A673 (cell line): ENCODE measurements at regions not wholly inside any gene's neighbourhood (a gene's known extent, or its start where the extent isn't known, plus 50 kb on each side); places are given as distances from the start of the nearest gene placed in this dataset.

Source experiments
- BruUV-seq: library from RNA; stranded (reverse); fragments of 400-500 nt; replicated peaks from 2 replicates; lab custom pipeline; 2021; lab: Mats Ljungman, UMichigan
- CTCF ChIA-PET: fragments of 300-600 bp; sonication (Branson Sonifier 250); formaldehyde crosslinking; loops from one replicate; lab custom pipeline; 2022; ENCODE audit warnings: antibody characterized with exemption; lab: Charles Lee
- POLR2A ChIA-PET: fragments of 300-600 bp; sonication (Branson Sonifier 250); formaldehyde crosslinking; loops from one replicate; lab custom pipeline; 2022; ENCODE audit warnings: antibody characterized with exemption; ENCODE audit not compliant: low non-redundant PET; lab: Charles Lee
- DNase-seq: peaks from one replicate; pipeline ENCODE4 v3.0.0-alpha.2; 2015; ENCODE audit warnings: low spot score
- H3K27ac ChIP-seq: fragments of 200-600 bp; sonication (generic); 2 replicates; pipeline ENCODE4 v1.5.1; 2016; ENCODE audit warnings: mixed run types, low read depth, mild to moderate bottlenecking, mixed read lengths, antibody characterized with exemption, low read length; ENCODE audit not compliant: poor library complexity, severe bottlenecking
- H3K27me3 ChIP-seq: fragments of 200-600 bp; sonication (generic); replicated peaks from 2 replicates; pipeline ENCODE4 v1.6.1; 2017; ENCODE audit warnings: mixed run types, low read depth, mild to moderate bottlenecking, mixed read lengths, antibody characterized with exemption, low read length; ENCODE audit not compliant: insufficient read depth, poor library complexity
- H3K36me3 ChIP-seq: fragments of 200-600 bp; sonication (generic); 2 replicates; pipeline ENCODE4 v1.6.1; 2016; ENCODE audit warnings: mixed run types, mild to moderate bottlenecking, mixed read lengths, antibody characterized with exemption, low read length; ENCODE audit not compliant: insufficient read depth, poor library complexity, severe bottlenecking
- H3K4me1 ChIP-seq: fragments of 200-600 bp; sonication (generic); 2 replicates; pipeline ENCODE4 v1.6.1; 2017; ENCODE audit warnings: mixed run types, mild to moderate bottlenecking, mixed read lengths, antibody characterized with exemption, low read length; ENCODE audit not compliant: insufficient read depth, poor library complexity, severe bottlenecking
- H3K4me3 ChIP-seq: fragments of 200-600 bp; sonication (generic); 2 replicates; pipeline ENCODE4 v1.5.1; 2016; ENCODE audit warnings: low read depth, mixed run types, mild to moderate bottlenecking, mixed read lengths, low read length; ENCODE audit not compliant: poor library complexity, severe bottlenecking
- H3K9me3 ChIP-seq: fragments of 200-600 bp; sonication (generic); 2 replicates; pipeline ENCODE4 v1.6.1; 2016; ENCODE audit warnings: mixed run types, low read depth, mild to moderate bottlenecking, mixed read lengths, antibody characterized with exemption, low read length; ENCODE audit not compliant: poor library complexity, severe bottlenecking
- EZH2 ChIP-seq: fragments of 200-600 bp; sonication (generic); IDR thresholded peaks from 2 replicates; pipeline ENCODE4 v1.6.1; 2017; ENCODE audit warnings: borderline replicate concordance, low read depth, mild to moderate bottlenecking, mixed read lengths, antibody characterized with exemption, low read length; ENCODE audit not compliant: poor library complexity, severe bottlenecking
- intact Hi-C: fragments of 100-400 bp; cut with micrococcal nuclease; formaldehyde crosslinking; loops from one replicate; pipeline ENCODE4 v1.10.0; 2022; ENCODE audit not compliant: unreplicated experiment
- TF ChIP-seq, protein P1 (sequence below): fragments of 300-800, 200-600 bp; sonication (generic); conservative IDR thresholded peaks from 2 replicates; pipeline ENCODE4 v1.5.1; 2017; ENCODE audit warnings: low read depth, mild to moderate bottlenecking, antibody characterized with exemption, low read length, moderate library complexity, mixed read lengths

DNA sequence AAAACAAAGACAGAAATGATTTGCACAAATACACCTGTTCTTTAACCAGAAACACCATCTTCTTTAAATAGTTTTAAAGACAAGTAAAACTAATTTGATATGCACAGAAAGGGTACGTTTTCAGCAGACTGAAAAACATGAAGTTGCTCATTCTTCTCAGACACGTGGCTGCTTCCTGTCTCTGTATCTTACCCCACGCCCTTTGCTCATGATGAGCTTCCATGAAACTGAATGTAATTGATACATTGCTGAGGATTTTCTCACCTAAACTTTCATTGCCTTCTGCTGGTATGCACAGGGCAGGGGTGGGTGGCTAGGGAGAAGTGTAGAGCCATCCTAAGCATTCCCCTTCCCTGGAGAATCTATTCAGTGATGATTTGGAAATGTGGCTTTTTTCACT, 644.3 kb downstream of the BCL11A start:
- no peak overlapping the region for H3K27ac ChIP-seq
- H3K27me3 ChIP-seq, result peaks cover 18% of the 10 kb centered on the region
- no peak overlapping the region for H3K4me3 ChIP-seq
- CTCF ChIA-PET, result no interaction called here
- H3K4me1 ChIP-seq, result no peaks in the 10 kb centered on the region
- DNase-seq, result no peak
- TF ChIP-seq, protein P1, sequence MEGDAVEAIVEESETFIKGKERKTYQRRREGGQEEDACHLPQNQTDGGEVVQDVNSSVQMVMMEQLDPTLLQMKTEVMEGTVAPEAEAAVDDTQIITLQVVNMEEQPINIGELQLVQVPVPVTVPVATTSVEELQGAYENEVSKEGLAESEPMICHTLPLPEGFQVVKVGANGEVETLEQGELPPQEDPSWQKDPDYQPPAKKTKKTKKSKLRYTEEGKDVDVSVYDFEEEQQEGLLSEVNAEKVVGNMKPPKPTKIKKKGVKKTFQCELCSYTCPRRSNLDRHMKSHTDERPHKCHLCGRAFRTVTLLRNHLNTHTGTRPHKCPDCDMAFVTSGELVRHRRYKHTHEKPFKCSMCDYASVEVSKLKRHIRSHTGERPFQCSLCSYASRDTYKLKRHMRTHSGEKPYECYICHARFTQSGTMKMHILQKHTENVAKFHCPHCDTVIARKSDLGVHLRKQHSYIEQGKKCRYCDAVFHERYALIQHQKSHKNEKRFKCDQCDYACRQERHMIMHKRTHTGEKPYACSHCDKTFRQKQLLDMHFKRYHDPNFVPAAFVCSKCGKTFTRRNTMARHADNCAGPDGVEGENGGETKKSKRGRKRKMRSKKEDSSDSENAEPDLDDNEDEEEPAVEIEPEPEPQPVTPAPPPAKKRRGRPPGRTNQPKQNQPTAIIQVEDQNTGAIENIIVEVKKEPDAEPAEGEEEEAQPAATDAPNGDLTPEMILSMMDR, result no peak
- no peak for TF ChIP-seq EZH2
- POLR2A ChIA-PET, result no interaction called here
- no peaks in the 10 kb centered on the region for H3K9me3 ChIP-seq
- H3K36me3 ChIP-seq, result no peaks in the 10 kb centered on the region
- BruUV-seq, result no TSS peak
- intact Hi-C loops, result no loop called here

DNA sequence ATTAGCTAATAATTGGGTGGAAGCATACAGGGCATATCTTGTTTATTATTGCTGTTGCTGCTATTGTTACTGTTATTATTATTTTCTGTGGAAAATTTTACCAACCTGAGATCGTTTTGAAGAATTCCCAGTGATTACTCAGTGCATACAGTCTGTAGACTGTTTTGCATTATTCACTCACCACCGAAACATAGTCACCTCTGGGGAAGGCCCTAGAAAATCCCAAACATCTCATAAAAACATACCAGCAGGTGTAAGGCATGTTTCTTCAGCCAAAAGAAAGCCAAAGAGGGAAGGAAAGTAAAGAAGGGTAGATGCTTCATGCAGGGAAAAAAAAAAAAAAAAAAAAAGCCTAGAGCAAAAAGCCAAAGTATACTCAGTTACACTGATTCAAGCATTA, 647.7 kb downstream of the BCL11A start:
- no peak overlapping the region for H3K27ac ChIP-seq
- no TSS peak for BruUV-seq
- no peaks in the 10 kb centered on the region for H3K36me3 ChIP-seq
- POLR2A ChIA-PET, result no interaction called here
- TF ChIP-seq, protein P1, result no peak
- TF ChIP-seq EZH2, result no peak
- no peak for DNase-seq
- H3K4me3 ChIP-seq, result no peak overlapping the region
- H3K4me1 ChIP-seq, result no peaks in the 10 kb centered on the region
- CTCF ChIA-PET, result no interaction called here
- peaks cover 34% of the 10 kb centered on the region for H3K27me3 ChIP-seq
- H3K9me3 ChIP-seq, result no peaks in the 10 kb centered on the region
- intact Hi-C loops, result no loop called here

DNA sequence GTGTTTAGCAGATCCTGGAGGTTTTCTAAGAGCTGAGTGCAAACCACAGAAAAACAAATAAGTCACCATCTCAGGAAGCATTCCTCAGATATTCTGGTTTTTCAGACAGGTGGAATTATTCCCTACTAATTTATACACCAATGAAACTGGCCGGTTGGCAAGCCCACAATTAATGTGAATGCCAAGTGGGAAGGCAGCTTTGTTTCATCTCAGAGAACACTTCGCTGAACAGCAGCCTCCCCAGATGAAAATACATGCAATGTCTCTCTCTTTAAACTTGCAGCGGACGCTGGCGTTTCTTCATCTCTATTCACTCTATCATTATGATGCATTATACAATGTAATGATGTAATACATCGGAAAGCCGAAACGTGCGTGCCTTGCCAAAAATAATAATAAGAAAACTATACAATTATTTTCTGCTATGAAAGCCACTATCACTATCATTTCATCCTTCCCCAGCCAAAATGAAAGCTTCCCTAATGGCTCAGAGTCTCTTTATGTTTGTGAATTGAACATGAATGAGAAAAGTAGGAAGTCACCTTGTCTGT, 649.4 kb downstream of the BCL11A start:
- TF ChIP-seq, protein P1, result no peak
- TF ChIP-seq EZH2, result no peak
- no TSS peak for BruUV-seq
- H3K4me1 ChIP-seq, result no peaks in the 10 kb centered on the region
- H3K27me3 ChIP-seq, result peaks cover 36% of the 10 kb centered on the region
- no peaks in the 10 kb centered on the region for H3K9me3 ChIP-seq
- H3K27ac ChIP-seq, result no peak overlapping the region
- ChIA-PET POLR2A (no interaction called here), CTCF (no interaction called here)
- H3K36me3 ChIP-seq, result no peaks in the 10 kb centered on the region
- intact Hi-C loops, result no loop called here
- no peak for DNase-seq
- H3K4me3 ChIP-seq, result no peak overlapping the region
